Epithelial cell of proximal tubule (primary cell): ENCODE measurements at regions not wholly inside any gene's neighbourhood (a gene's known extent, or its start where the extent isn't known, plus 50 kb on each side); places are given as distances from the start of the nearest gene placed in this dataset.

Experiments
- DNase-seq: peaks from one replicate; pipeline ENCODE4 v3.0.0-alpha.2; 2011; ENCODE audit warnings: low read depth
- H3K4me3 ChIP-seq: 2 replicates; pipeline ENCODE4 v1.5.1; 2011; ENCODE audit warnings: low read depth, mild to moderate bottlenecking, low read length
- TF ChIP-seq, protein P1 (sequence below): conservative IDR thresholded peaks from 2 replicates; pipeline ENCODE4 v1.5.1; 2012; ENCODE audit warnings: low read depth, mild to moderate bottlenecking, low read length

DNA sequence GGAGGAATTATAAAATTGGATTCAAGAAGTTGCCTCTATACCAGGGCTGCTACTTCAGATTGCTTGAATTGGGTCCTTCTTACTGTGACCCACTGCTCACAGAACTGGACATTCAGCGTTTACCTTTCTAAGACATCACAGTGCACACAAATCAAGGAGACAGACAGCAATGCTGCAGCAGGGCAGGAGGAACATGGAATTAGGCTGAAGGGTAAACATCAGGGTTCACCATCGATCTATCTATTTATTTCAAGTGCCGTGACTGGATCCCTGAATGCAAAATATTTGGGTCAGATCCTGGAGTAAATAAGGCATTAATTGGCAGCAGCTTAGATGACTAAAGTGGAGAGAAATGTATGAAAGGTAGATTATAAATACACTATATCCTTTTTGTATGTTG is 76.9 kb upstream of the HMGA2 start:
- H3K4me3 ChIP-seq = no peak overlapping the region
- TF ChIP-seq, protein P1, sequence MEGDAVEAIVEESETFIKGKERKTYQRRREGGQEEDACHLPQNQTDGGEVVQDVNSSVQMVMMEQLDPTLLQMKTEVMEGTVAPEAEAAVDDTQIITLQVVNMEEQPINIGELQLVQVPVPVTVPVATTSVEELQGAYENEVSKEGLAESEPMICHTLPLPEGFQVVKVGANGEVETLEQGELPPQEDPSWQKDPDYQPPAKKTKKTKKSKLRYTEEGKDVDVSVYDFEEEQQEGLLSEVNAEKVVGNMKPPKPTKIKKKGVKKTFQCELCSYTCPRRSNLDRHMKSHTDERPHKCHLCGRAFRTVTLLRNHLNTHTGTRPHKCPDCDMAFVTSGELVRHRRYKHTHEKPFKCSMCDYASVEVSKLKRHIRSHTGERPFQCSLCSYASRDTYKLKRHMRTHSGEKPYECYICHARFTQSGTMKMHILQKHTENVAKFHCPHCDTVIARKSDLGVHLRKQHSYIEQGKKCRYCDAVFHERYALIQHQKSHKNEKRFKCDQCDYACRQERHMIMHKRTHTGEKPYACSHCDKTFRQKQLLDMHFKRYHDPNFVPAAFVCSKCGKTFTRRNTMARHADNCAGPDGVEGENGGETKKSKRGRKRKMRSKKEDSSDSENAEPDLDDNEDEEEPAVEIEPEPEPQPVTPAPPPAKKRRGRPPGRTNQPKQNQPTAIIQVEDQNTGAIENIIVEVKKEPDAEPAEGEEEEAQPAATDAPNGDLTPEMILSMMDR = no peak
- DNase-seq = no peak

DNA sequence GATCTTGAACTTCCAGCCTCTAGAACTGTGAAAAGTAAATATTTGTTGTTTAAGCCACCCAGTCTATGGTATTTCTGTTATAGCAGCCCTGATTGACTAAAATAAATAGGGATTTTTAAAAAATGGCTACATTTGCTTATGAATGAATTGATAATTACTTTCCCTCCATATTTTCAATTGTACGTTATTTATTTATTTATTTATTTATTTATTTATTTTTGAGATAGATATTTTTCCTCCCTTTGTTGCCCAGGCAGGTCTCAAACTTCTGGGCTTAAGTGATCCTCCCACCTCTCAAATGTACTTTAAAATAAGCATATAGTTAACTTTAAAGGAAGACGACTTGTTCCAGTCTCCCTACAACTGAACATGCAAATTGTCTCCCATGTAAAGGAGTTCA is 76.0 kb upstream of the HMGA2 start:
- no peak overlapping the region for H3K4me3 ChIP-seq
- TF ChIP-seq, protein P1 = no peak
- no peak for DNase-seq

DNA sequence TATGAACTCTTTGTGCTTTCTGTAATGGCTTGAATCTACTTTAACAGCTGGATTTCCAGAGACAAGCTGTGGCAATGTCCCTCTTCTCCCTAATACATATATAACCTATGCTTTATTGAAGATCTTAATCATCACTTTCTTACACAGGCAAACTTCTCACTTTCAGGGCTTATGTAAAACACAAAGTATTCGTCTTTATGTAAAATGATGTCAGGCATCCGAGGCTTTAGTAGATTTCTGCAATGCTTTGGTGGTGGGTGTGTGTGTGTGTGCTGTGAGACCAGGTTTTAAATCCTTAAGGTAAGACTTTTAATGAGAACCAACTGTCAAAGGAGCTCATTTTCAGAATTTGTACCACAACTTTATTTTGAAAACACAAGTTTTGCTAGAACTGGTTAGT is 70.0 kb upstream of the HMGA2 start:
- H3K4me3 ChIP-seq = no peak overlapping the region
- TF ChIP-seq, protein P1 = no peak
- DNase-seq = no peak

DNA sequence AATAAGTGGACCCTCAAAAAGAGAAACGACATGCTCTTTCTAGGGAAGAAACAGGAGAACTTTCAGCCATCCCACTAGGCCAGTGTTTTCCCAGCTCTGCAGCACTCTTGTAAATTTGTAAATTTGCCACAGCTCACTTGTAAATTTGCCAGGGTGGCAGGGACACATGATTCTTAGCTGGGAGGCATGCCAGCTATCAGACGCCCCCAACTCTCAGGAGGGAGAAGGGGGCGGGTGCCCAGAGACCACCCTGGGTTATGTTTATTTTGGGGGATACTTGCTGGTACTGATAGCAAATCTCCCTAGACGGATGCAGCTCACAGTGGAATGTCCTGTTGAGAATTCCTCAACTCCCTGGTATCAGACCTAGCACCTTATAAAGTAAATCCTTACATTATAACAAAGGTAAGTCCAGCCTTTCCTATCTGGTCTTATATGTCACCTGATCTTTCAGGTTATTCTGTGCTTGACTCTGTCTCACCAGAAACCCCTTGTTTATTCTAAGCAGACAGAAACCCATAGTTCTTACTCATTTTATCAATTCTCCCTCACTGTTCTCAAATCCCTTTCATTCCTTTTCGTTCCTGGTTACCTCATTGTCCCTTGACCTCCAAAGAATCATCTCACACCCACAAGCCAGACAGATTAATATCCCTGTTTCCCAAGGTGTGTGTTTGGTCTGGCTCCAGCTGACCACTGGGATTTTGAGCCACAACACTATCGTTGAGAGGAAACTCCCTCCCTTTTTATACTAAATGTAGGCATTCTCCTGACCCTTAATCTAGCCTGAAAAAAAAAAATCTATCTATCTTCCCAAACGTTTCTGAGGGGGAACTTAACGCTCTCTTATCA is 69.3 kb upstream of the HMGA2 start:
- no peak for DNase-seq
- H3K4me3 ChIP-seq = no peak overlapping the region
- TF ChIP-seq, protein P1 = no peak

DNA sequence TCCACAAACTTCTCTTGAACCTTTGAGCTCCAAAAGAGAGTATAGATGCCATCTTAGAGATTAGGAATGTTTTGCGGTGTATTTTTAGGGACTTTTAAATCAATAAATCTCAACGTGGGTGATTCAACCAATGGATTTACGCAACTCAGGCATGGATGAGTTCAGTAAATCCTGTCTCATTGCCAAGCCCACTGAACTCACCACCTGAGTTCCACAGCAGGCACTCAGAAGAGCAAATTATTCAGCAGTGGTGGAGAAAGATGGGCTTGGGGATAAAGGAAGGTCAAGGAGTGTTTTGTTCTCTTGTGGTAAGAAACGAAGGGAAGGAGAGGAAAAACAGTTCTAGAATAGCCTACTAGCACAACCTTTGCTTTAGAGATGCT is 68.7 kb upstream of the HMGA2 start:
- DNase-seq = no peak
- no peak overlapping the region for H3K4me3 ChIP-seq
- TF ChIP-seq, protein P1 = no peak

DNA sequence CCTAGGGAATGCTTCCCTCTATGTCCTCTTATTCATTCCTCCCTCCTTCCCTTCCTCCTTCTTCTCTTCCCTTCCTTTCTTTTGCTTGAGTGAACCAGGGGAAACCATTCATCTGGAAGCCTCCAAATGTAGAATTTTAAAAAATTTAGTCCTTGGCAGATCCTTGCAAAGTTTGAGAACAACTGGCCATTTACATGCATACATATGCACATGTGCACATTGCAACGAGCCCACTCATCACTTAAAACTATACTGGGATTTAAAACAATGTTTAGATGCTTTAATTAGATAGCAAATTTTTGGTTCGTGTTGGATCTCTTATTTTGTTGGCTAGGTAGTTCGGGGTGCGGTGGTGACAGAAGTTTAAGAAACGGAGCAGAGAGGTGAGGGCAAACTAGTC is 68.0 kb upstream of the HMGA2 start:
- TF ChIP-seq, protein P1 = no peak

DNA sequence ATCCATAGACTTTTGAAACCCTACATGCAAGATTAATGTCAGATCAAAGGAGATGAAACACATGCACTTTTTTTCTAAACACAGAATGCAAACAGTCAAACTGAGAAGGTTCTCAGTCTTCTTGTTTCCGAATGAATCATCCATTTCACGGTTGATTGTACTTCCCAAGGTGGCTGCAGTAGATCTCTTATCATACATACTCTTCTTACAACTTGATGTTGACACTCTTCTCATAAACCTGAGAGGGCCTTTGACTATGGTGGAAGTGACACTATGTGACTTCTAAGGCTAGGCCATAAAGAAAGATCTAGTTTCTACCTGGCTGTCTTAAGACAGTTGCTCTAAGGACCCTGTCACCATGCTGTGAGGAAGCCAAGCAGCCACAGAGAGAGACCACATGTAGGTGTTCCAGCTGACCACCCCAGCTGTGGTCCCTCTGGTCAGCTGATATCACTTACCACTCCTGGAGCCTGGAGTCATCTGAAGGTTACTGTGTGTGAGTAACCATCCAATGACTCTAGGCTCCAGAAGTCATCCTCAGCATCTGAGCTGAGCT is 67.2 kb upstream of the HMGA2 start:
- no peak overlapping the region for H3K4me3 ChIP-seq
- DNase-seq = no peak
- TF ChIP-seq, protein P1 = no peak

More for the DNA sequence above, 68.0 kb upstream of the HMGA2 start:
- no peak for DNase-seq
- no peak overlapping the region for H3K4me3 ChIP-seq
